ENCODE measurements at regions not wholly inside any gene's neighbourhood (a gene's known extent, or its start where the extent isn't known, plus 50 kb on each side); places are given as distances from the start of the nearest gene placed in this dataset.

DNA sequence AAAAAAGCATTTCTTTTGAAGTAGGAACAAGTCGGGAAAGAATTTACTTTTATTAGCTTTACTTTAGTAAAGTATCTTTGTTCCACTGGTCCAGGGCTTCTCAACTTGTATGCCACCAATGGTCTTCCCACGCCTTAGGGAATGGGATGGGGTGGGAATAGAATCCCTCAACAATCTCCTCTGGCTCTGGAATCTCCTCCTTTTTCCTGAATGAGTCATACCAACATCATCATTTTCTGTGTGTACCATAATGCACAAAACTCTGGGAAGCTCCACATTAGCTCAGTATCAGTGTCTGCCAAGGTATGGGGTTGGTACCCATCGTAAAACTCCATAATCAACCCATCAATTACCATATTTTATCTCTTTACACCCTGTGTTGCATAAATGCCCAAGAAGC lies 159.4 kb upstream of the BMPER start:
- no peak for DNase-seq
- intact Hi-C loops (cut with DNase I; ENCODE audit: low total_unique reads): no loop called here
- H3K4me3 ChIP-seq: no peak overlapping the region
- H3K27me3 ChIP-seq: no peaks in the 10 kb centered on the region
- H3K4me1 ChIP-seq: no peaks in the 10 kb centered on the region
- no peak overlapping the region for H3K27ac ChIP-seq
- H3K9me3 ChIP-seq: no peaks in the 10 kb centered on the region
- no peaks in the 10 kb centered on the region for H3K36me3 ChIP-seq
- TF ChIP-seq, protein P1, sequence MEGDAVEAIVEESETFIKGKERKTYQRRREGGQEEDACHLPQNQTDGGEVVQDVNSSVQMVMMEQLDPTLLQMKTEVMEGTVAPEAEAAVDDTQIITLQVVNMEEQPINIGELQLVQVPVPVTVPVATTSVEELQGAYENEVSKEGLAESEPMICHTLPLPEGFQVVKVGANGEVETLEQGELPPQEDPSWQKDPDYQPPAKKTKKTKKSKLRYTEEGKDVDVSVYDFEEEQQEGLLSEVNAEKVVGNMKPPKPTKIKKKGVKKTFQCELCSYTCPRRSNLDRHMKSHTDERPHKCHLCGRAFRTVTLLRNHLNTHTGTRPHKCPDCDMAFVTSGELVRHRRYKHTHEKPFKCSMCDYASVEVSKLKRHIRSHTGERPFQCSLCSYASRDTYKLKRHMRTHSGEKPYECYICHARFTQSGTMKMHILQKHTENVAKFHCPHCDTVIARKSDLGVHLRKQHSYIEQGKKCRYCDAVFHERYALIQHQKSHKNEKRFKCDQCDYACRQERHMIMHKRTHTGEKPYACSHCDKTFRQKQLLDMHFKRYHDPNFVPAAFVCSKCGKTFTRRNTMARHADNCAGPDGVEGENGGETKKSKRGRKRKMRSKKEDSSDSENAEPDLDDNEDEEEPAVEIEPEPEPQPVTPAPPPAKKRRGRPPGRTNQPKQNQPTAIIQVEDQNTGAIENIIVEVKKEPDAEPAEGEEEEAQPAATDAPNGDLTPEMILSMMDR (IDR thresholded peaks at IDR 0.05): no peak
- no peak for TF ChIP-seq POLR2A (IDR thresholded peaks at IDR 0.05)

DNA sequence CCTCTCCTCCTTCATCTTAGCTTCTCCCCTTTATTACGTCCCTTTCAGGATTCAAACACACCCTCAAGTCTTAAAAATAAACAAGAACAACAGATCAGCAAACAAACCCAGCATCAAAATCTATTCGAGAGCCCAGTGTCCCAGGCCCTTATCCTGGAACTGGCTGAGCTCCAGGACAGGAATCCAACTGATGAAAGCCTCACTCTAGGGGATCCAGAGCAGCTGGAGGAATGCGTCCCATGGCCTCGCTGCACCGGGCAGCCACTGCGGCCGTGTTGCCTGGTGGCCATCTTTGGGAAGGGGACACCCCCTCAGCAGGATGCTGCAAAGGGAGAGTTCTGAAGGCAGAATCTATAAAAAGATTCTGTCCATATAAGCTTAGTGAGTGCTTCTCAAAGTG lies 156.5 kb upstream of the BMPER start:
- H3K36me3 ChIP-seq: no peaks in the 10 kb centered on the region
- TF ChIP-seq, protein P1 (IDR thresholded peaks at IDR 0.05): no peak
- no peak for TF ChIP-seq POLR2A (IDR thresholded peaks at IDR 0.05)
- no peak overlapping the region for H3K27ac ChIP-seq
- no peaks in the 10 kb centered on the region for H3K4me1 ChIP-seq
- H3K27me3 ChIP-seq: no peaks in the 10 kb centered on the region
- DNase-seq: no peak
- H3K4me3 ChIP-seq: no peak overlapping the region
- intact Hi-C loops (cut with DNase I; ENCODE audit: low total_unique reads): no loop called here
- no peaks in the 10 kb centered on the region for H3K9me3 ChIP-seq

DNA sequence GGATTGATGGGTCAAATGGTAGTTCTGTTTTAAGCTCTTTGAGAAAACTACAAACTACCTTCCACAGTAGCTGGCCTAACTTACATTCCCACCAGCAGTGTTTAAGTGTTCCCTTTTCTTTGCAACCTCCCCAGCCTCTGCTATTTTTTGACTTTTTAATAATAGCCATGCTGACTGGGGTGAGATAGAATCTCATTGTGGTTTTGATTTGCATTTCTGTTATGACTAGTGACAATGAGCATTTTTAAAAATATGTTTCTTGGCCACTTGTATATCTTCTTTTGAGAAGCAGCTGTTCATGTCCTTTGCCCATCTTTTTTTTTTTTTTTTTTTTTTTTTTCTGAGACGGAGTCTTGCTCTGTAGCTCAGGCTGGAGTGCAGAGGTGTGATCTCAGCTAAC lies 155.2 kb upstream of the BMPER start:
- DNase-seq: no peak
- Histone ChIP-seq H3K9me3 (no peaks in the 10 kb centered on the region), H3K27ac (no peak overlapping the region), H3K27me3 (no peaks in the 10 kb centered on the region), H3K4me3 (no peak overlapping the region), H3K36me3 (no peaks in the 10 kb centered on the region), H3K4me1 (no peaks in the 10 kb centered on the region)
- TF ChIP-seq, protein P1 (IDR thresholded peaks at IDR 0.05): no peak
- no peak for TF ChIP-seq POLR2A (IDR thresholded peaks at IDR 0.05)
- intact Hi-C loops (cut with DNase I; ENCODE audit: low total_unique reads): no loop called here

DNA sequence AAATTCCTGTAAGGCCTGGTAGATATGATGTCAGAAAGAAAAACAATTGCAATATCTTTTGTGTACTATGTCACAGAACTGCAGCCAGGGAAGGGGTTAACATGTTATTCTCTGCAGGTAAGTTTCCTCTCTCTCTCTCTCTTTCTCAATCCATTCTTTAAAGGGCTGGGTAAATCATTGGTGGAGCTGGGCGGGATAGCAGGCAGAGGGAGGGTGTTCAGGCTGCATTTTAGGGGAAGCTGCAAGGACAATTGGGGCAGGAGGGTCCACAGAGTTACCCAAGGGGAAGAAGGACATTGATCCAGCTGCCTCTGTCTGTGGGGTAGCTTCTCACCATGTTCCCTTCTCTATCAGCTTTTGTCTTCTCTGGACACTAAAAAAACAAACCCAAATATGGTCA lies 153.9 kb upstream of the BMPER start:
- intact Hi-C loops (cut with DNase I; ENCODE audit: low total_unique reads): no loop called here
- Histone ChIP-seq H3K9me3 (no peaks in the 10 kb centered on the region), H3K4me1 (no peaks in the 10 kb centered on the region), H3K36me3 (no peaks in the 10 kb centered on the region), H3K27me3 (no peaks in the 10 kb centered on the region), H3K27ac (no peak overlapping the region), H3K4me3 (no peak overlapping the region)
- TF ChIP-seq POLR2A (IDR thresholded peaks at IDR 0.05): no peak
- no peak for DNase-seq

DNA sequence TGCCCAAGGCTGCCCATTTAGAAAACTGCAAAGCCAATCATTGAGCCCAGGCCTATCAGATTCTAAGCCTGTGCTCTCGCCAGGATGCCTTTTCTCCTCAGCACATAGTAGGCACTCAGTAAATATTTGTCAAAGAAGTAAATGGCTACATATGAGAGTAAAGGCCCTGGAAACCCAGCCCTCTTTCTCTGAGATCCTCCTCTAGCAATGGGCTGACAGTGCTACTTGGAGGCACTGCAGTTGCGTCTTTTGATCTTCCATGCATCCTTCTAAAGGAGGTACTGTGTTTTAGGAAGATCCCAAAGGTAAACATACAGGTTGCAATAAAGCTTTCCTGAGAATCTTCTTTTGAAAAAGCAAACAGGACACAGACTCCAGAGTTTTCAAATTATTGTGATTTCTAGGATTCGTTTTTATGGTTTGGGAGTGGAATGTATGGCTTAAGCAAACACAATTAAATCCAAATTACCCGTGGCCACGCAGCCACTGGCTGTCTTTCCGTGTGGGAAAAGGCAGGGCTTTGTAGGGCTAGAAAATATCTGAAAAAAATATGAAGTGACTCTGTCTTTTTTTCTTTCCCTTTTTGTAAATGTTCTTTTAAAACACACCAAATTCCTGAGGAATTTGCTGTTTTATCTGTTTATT lies 151.3 kb upstream of the BMPER start:
- TF ChIP-seq POLR2A (IDR thresholded peaks at IDR 0.05): no peak
- TF ChIP-seq, protein P1 (IDR thresholded peaks at IDR 0.05): no peak
- no peaks in the 10 kb centered on the region for H3K27me3 ChIP-seq
- no peak overlapping the region for H3K4me3 ChIP-seq
- no peaks in the 10 kb centered on the region for H3K4me1 ChIP-seq
- no peak overlapping the region for H3K27ac ChIP-seq
- H3K36me3 ChIP-seq: no peaks in the 10 kb centered on the region
- intact Hi-C loops (cut with DNase I; ENCODE audit: low total_unique reads): no loop called here
- no peak for DNase-seq
- no peaks in the 10 kb centered on the region for H3K9me3 ChIP-seq
